HG02759 (cell line): ENCODE measurements at regions not wholly inside any gene's neighbourhood (a gene's known extent, or its start where the extent isn't known, plus 50 kb on each side); places are given as distances from the start of the nearest gene placed in this dataset.

Experiments used
- ATAC-seq: cut with Tn5 transposase; IDR thresholded peaks from one replicate; pipeline ENCODE4 v1.9.1; 2021; ENCODE audit warnings: mild to moderate bottlenecking, moderate library complexity; ENCODE audit not compliant: unreplicated experiment

- peak; percentile 47 for ATAC-seq
These were observed 391.8 kb downstream of the BMP4 start for GRCh38 chr14:53564870-53565269.

- no peak for ATAC-seq
These were observed 393.0 kb downstream of the BMP4 start for GRCh38 chr14:53563628-53564027.

GRCh38 chr14:53553221-53553620 is 400.1 kb upstream of the DDHD1 start:
- no peak for ATAC-seq

GRCh38 chr14:53551862-53552261 is 398.7 kb upstream of the DDHD1 start:
- no peak for ATAC-seq

GRCh38 chr14:53550776-53551175 is 397.7 kb upstream of the DDHD1 start:
- no peak for ATAC-seq

GRCh38 chr14:53549956-53550355 is 396.8 kb upstream of the DDHD1 start:
- ATAC-seq: no peak

- no peak for ATAC-seq
These were observed 394.5 kb upstream of the DDHD1 start for GRCh38 chr14:53547593-53547992.

- ATAC-seq: peak; percentile 79
These were observed 392.1 kb upstream of the DDHD1 start for GRCh38 chr14:53545217-53545616.

GRCh38 chr14:53542732-53543131 is 389.6 kb upstream of the DDHD1 start:
- ATAC-seq: no peak

GRCh38 chr14:53541411-53541810 is 388.3 kb upstream of the DDHD1 start:
- ATAC-seq: no peak

GRCh38 chr14:53539489-53540126 is 386.5 kb upstream of the DDHD1 start:
- ATAC-seq: peak; percentile 85

GRCh38 chr14:53538316-53538881 is 385.3 kb upstream of the DDHD1 start:
- no peak for ATAC-seq

GRCh38 chr14:53537422-53538315 is 384.5 kb upstream of the DDHD1 start:
- ATAC-seq: no peak

GRCh38 chr14:53536446-53536845 is 383.3 kb upstream of the DDHD1 start:
- no peak for ATAC-seq

- no peak for ATAC-seq
These were observed 381.7 kb upstream of the DDHD1 start for GRCh38 chr14:53534841-53535240.

GRCh38 chr14:53533384-53533970 is 380.4 kb upstream of the DDHD1 start:
- ATAC-seq: no peak

GRCh38 chr14:53532853-53533252 is 379.7 kb upstream of the DDHD1 start:
- ATAC-seq: no peak

- no peak for ATAC-seq
These were observed 378.6 kb upstream of the DDHD1 start for GRCh38 chr14:53531730-53532129.

- no peak for ATAC-seq
These were observed 378.0 kb upstream of the DDHD1 start for GRCh38 chr14:53531156-53531555.

GRCh38 chr14:53529519-53529918 is 376.4 kb upstream of the DDHD1 start:
- no peak for ATAC-seq

- no peak for ATAC-seq
These were observed 375.1 kb upstream of the DDHD1 start for GRCh38 chr14:53528185-53528671.
